Gastrocnemius medialis (tissue), 4 donors: ENCODE measurements at regions not wholly inside any gene's neighbourhood (a gene's known extent, or its start where the extent isn't known, plus 50 kb on each side); places are given as distances from the start of the nearest gene placed in this dataset.

Experiments
- ATAC-seq, 2 donors: fragments of 150-250 bp; one replicate each; pipeline ENCODE4 v1.9.1; 2016
- DNase-seq, 2 donors: peaks; one replicate each; pipeline ENCODE4 v3.0.0-alpha.2; 2019
- H3K27ac ChIP-seq, 4 donors: fragments of 200-600 bp; sonication (generic); 1 replicate in 1 of 4; 2 replicates in 3 of 4; pipeline ENCODE4 v1.5.1; 2016 to 2018; ENCODE audit warnings: mild to moderate bottlenecking in 2 of 4, moderate library complexity in 1 of 4
- H3K27me3 ChIP-seq, 3 donors: fragments of 200-600 bp; sonication (generic) in 2 of 3; 1 replicate in 1 of 3; 2 replicates in 2 of 3; pipeline versions ENCODE4 v1.5.1 to v1.6.0; 2016 to 2019; ENCODE audit warnings: mild to moderate bottlenecking in 1 of 3, moderate library complexity in 1 of 3
- H3K36me3 ChIP-seq, 2 donors: fragments of 200-600 bp; sonication (generic) in 1 of 2; one replicate each; pipeline ENCODE4 v1.5.1; 2017 to 2018
- H3K4me1 ChIP-seq, 2 donors: fragments of 200-600 bp; sonication (generic) in 1 of 2; one replicate each; pipeline ENCODE4 v1.5.1; 2016 to 2017; ENCODE audit warnings: mild to moderate bottlenecking in 2 of 2
- H3K4me3 ChIP-seq, 4 donors: fragments of 200-600 bp; sonication (generic) in 3 of 4; 1 replicate in 1 of 4; 2 replicates in 3 of 4; pipeline ENCODE4 v1.5.1; 2016 to 2019; ENCODE audit warnings: mild to moderate bottlenecking in 2 of 4
- H3K9me3 ChIP-seq, 3 donors: fragments of 200-600 bp; sonication (generic) in 2 of 3; 1 replicate in 1 of 3; 2 replicates in 2 of 3; pipeline ENCODE4 v1.5.1; 2016 to 2019
- POLR2A ChIP-seq, 2 donors: fragments of 450-650 bp; IDR thresholded peaks; one replicate each; pipeline ENCODE4 v1.6.1; 2017; ENCODE audit warnings: antibody characterized with exemption in 2 of 2, mild to moderate bottlenecking in 2 of 2, moderate library complexity in 2 of 2
- in situ Hi-C, 4 donors: fragments of 200-750 bp; cut with MboI; loops; one replicate each; pipeline versions ENCODE4 v1.15.0 to v1.8.0; 2017; ENCODE audit warnings: low sequenced_read_pairs in 4 of 4
- intact Hi-C: fragments of 100-400 bp; cut with DNase I; formaldehyde crosslinking; loops from one replicate; pipeline ENCODE4 v1.15.1; 2023; ENCODE audit warnings: low total_unique reads
- TF ChIP-seq, protein P1 (sequence below), 5 experiments: fragments of 450-650 bp in 3 of 5; fragments of 200-600 bp in 2 of 5; sonication (generic) in 2 of 5; IDR thresholded peaks in 4 of 5; conservative IDR thresholded peaks in 1 of 5; 1 replicate in 4 of 5; 2 replicates in 1 of 5; pipeline ENCODE4 v1.5.1; 2016 to 2019; ENCODE audit warnings: antibody characterized with exemption in 5 of 5, mild to moderate bottlenecking in 3 of 5, moderate library complexity in 3 of 5

DNA sequence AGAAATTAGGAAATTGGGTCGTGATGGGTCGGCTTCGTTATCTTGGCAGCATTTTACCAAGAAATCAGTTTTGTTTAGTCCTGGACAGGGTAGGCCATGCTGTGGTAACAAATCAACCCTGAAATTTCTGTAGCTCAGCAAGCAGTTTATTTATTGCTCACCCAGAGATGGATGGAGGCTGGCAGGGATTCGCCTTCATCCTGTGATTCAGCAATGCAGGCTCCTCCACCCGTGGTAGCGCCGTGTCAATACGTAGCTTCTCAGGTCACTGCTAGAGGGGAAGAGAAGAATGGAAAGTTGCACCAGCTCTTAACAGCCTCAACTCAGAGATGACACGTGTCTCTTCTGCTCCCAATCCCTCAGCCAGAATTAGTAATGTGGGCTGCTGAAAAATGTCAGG is 157.0 kb upstream of the SGK1 start:
- Histone ChIP-seq H3K27me3 (no peaks in the 10 kb centered on the region), H3K36me3 (no peaks in the 10 kb centered on the region), H3K27ac (peak overlapping the region in 2 of 4 donors; percentile 15 to 35), H3K9me3 (no peaks in the 10 kb centered on the region), H3K4me3 (no peak overlapping the region), H3K4me1 (peaks cover 3 to 11% of the 10 kb centered on the region in 2 donors)
- TF ChIP-seq, protein P1, sequence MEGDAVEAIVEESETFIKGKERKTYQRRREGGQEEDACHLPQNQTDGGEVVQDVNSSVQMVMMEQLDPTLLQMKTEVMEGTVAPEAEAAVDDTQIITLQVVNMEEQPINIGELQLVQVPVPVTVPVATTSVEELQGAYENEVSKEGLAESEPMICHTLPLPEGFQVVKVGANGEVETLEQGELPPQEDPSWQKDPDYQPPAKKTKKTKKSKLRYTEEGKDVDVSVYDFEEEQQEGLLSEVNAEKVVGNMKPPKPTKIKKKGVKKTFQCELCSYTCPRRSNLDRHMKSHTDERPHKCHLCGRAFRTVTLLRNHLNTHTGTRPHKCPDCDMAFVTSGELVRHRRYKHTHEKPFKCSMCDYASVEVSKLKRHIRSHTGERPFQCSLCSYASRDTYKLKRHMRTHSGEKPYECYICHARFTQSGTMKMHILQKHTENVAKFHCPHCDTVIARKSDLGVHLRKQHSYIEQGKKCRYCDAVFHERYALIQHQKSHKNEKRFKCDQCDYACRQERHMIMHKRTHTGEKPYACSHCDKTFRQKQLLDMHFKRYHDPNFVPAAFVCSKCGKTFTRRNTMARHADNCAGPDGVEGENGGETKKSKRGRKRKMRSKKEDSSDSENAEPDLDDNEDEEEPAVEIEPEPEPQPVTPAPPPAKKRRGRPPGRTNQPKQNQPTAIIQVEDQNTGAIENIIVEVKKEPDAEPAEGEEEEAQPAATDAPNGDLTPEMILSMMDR (IDR thresholded peaks at IDR 0.05 in 4 of 5, conservative IDR thresholded peaks at IDR 0.05 in 1 of 5) = no peak
- TF ChIP-seq POLR2A (IDR thresholded peaks at IDR 0.05) = no peak
- ATAC-seq (peak in 1 of 2 donors; percentile 34), DNase-seq (no peak)
- in situ Hi-C loops = loop anchor here in 2 of 4 donors (25.0 kb wide), 1 partner anchor 288 kb away; no protein-coding TSS in a partner anchor
- intact Hi-C loops = loop anchor here (5.0 kb wide), 1 partner anchor 467 kb away; no protein-coding TSS in a partner anchor

DNA sequence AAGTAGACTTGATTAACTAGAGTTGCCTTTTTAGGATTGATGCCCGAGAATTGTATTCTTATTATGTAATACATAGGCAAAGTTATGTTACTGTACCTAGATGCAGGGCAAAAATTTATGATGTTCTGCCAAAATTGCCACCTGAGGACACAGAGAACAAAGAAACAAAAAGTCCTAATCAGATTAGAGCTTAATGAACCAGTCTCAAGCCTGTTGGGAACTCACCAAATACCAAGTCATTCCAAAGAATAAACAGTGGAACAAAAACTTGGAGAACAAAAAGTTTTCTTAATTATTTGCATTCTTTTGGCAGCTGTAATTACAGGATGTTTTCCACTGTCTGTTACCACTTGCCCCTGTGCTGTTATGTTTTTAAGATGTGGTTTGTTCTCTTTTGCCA is 154.7 kb upstream of the SGK1 start:
- H3K4me3 ChIP-seq = no peak overlapping the region
- no peaks in the 10 kb centered on the region for H3K27me3 ChIP-seq
- no peaks in the 10 kb centered on the region for H3K9me3 ChIP-seq
- in situ Hi-C loops (loop anchor here in 2 of 4 donors (25.0 kb wide), 1 partner anchor 285 kb away; no protein-coding TSS in a partner anchor), intact Hi-C loops (loop anchor here (5.0 kb wide), 1 partner anchor 470 kb away; no protein-coding TSS in a partner anchor)
- DNase-seq = no peak
- H3K27ac ChIP-seq = peak overlapping the region in 2 of 4 donors; percentile 48 to 88
- ATAC-seq = no peak
- TF ChIP-seq POLR2A (IDR thresholded peaks at IDR 0.05) = no peak
- TF ChIP-seq, protein P1 (IDR thresholded peaks at IDR 0.05 in 4 of 5, conservative IDR thresholded peaks at IDR 0.05 in 1 of 5) = no peak
- H3K4me1 ChIP-seq = peaks cover 24 to 34% of the 10 kb centered on the region in 2 donors
- no peaks in the 10 kb centered on the region for H3K36me3 ChIP-seq

DNA sequence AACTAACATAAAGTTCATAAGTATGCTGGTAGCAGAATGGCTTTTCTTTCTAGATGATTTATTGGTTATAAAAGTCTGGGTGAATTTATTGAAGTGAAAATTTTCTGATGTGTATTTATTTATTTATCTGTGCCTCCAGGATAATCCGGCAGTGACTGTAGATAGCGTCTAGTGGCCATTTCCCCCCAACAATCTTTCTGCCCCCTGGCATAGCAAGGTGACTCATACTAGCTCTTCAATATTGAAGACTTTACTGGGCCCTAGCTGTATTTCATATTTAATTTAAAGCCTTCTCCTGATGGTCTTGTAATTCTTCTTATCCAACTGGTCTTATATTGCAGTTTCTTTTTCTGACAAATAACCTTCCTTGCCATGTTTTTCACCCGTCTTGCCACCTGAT is 154.1 kb upstream of the SGK1 start:
- peak overlapping the region in 3 of 4 donors; percentile 32 to 88 (median 86) for H3K27ac ChIP-seq

DNA sequence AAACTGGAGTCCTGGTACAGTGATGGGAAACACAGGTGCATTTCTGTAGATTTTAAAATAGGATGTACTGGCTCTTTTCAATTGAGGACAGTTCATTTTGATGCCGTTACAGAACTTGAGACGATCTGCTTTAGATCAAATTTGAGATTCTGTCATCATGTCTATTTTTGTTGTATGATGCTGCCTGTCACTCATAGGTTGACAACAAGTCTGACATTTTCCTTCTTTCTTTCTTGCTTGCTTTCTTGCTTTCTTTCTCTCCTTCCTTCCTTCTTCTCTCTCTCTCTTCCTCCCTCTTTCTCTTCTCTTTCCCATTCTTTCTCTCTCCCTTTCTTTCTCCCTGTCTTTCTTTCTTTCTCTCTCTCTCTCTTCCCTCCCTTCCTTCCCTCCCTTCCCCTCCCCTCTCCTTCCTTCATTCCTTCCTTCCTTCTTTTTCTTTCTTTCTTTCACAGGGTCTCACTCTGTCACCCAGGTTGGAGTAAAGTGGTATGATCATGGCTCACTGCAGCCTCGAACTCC is 152.6 kb upstream of the SGK1 start:
- ATAC-seq = peak; percentile 73 to 76
- H3K27ac ChIP-seq = peak overlapping the region; percentile 86 to 90 (median 87)
- peaks cover 35 to 55% of the 10 kb centered on the region in 2 donors for H3K4me1 ChIP-seq
- no peaks in the 10 kb centered on the region for H3K9me3 ChIP-seq
- no peak overlapping the region for H3K4me3 ChIP-seq
- no peaks in the 10 kb centered on the region for H3K27me3 ChIP-seq
- in situ Hi-C loops = loop anchor here in 2 of 4 donors (25.0 kb wide), 1 partner anchor 283 kb away; no protein-coding TSS in a partner anchor
- TF ChIP-seq, protein P1 (IDR thresholded peaks at IDR 0.05 in 4 of 5, conservative IDR thresholded peaks at IDR 0.05 in 1 of 5) = no peak
- no peak for TF ChIP-seq POLR2A (IDR thresholded peaks at IDR 0.05)
- DNase-seq = no peak
- no peaks in the 10 kb centered on the region for H3K36me3 ChIP-seq
- intact Hi-C loops = loop anchor here (5.0 kb wide), 1 partner anchor 472 kb away; no protein-coding TSS in a partner anchor

More for the DNA sequence above, 154.1 kb upstream of the SGK1 start:
- intact Hi-C loops (loop anchor here (5.0 kb wide), 1 partner anchor 470 kb away; no protein-coding TSS in a partner anchor), in situ Hi-C loops (loop anchor here in 2 of 4 donors (25.0 kb wide), 1 partner anchor 285 kb away; no protein-coding TSS in a partner anchor)
- TF ChIP-seq POLR2A (IDR thresholded peaks at IDR 0.05) = no peak
- Histone ChIP-seq H3K9me3 (no peaks in the 10 kb centered on the region), H3K27me3 (no peaks in the 10 kb centered on the region), H3K4me3 (no peak overlapping the region), H3K36me3 (no peaks in the 10 kb centered on the region), H3K4me1 (peaks cover 26 to 41% of the 10 kb centered on the region in 2 donors)
- DNase-seq (no peak), ATAC-seq (no peak)

DNA sequence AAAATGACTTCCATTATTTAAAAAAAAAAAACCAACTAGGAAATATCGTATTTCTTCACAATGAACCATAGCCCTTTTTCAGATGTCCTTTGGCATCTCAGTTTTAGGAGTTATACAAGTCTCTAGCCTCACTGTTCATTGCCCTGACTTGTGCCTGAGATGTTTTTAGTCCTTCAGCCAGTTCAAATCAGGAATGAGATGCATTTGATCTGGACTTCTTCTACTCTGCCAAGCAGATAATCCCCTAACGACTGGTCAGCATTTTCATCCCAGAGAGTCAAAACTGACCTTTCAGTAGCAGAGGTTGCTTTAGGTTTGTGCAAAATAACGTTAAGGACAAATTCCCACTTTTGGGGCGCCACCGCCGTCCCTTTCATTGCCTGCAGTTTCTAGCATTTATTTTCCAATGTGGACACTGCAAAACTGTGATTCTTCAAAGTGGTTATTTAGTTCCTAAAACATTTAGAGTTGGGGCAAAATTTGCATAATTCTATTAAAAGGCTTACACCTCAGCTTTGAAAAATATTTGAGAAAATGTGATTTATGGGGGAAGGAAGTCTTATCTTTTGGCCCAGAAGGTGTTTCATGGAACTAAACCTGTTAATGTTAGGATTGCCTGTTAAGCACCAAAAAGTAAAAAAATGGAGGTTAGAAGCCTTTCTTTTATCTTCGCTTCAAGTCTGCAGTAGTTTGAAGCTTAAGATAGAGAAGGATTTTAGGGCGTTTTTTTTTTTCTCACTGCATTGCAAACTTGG is 152.0 kb upstream of the SGK1 start:
- no peak overlapping the region for H3K4me3 ChIP-seq
- peaks cover 37 to 58% of the 10 kb centered on the region in 2 donors for H3K4me1 ChIP-seq
- ATAC-seq (peak in 1 of 2 donors; percentile 15), DNase-seq (no peak)
- H3K9me3 ChIP-seq = no peaks in the 10 kb centered on the region
- TF ChIP-seq, protein P1 (IDR thresholded peaks at IDR 0.05 in 4 of 5, conservative IDR thresholded peaks at IDR 0.05 in 1 of 5) = no peak
- no peak for TF ChIP-seq POLR2A (IDR thresholded peaks at IDR 0.05)
- no peaks in the 10 kb centered on the region for H3K36me3 ChIP-seq
- in situ Hi-C loops = loop anchor here in 2 of 4 donors (25.0 kb wide), 1 partner anchor 283 kb away; no protein-coding TSS in a partner anchor
- peak overlapping the region; percentile 86 to 90 (median 87) for H3K27ac ChIP-seq
- intact Hi-C loops = loop anchor here (2.0 to 5.0 kb wide), 5 partner anchors 68 to 472 kb away; no protein-coding TSS in a partner anchor
- H3K27me3 ChIP-seq = no peaks in the 10 kb centered on the region
